Panc1 (cell line): ENCODE measurements at regions not wholly inside any gene's neighbourhood (a gene's known extent, or its start where the extent isn't known, plus 50 kb on each side); places are given as distances from the start of the nearest gene placed in this dataset.

Experiments used
- CTCF ChIP-seq: fragments of 450-650 bp; IDR thresholded peaks from 2 replicates; pipeline ENCODE4 v1.5.1; 2017; ENCODE audit warnings: mild to moderate bottlenecking
- POLR2AphosphoS5 ChIP-seq: IDR thresholded peaks from 2 replicates; pipeline ENCODE4 v1.6.1; 2012; ENCODE audit warnings: mild to moderate bottlenecking, low read depth, low read length, moderate library complexity
- REST ChIP-seq, 2 experiments: IDR thresholded peaks; 2 replicates each; pipeline ENCODE4 v1.6.1; 2011 to 2012; ENCODE audit warnings: low read depth in 2 of 2, control low read depth in 1 of 2, low read length in 1 of 2, mild to moderate bottlenecking in 1 of 2, moderate library complexity in 1 of 2; ENCODE audit not compliant: insufficient read depth in 1 of 2
- SIN3A ChIP-seq: IDR thresholded peaks from 2 replicates; pipeline ENCODE4 v1.6.1; 2012; ENCODE audit warnings: low read depth, mild to moderate bottlenecking, low read length, moderate library complexity, borderline replicate concordance; ENCODE audit not compliant: insufficient read depth
- TCF7L2 ChIP-seq: IDR thresholded peaks from 2 replicates; pipeline ENCODE4 v1.6.1; 2011; ENCODE audit warnings: mild to moderate bottlenecking, low read depth, low read length, inconsistent platforms

GRCh38 chr10:60498985-60499384 is 109.3 kb upstream of the ANK3 start:
- no peak for TF ChIP-seq REST (IDR thresholded peaks at IDR 0.05; ENCODE audit: insufficient read depth in 1 of 2, low read depth in 2 of 2, low read length in 1 of 2)
- TF ChIP-seq CTCF, result no peak
- no peak for TF ChIP-seq POLR2AphosphoS5
- TF ChIP-seq TCF7L2, result no peak
- TF ChIP-seq SIN3A, result no peak
